ENCODE measurements at regions not wholly inside any gene's neighbourhood (a gene's known extent, or its start where the extent isn't known, plus 50 kb on each side); places are given as distances from the start of the nearest gene placed in this dataset.

GRCh38 chr2:207289295-207290018 is 123.7 kb upstream of the KLF7 start:
- no peak overlapping the region for H3K27ac ChIP-seq (ENCODE audit: low read length)
- DNase-seq = no peak
- no peak overlapping the region for H3K4me3 ChIP-seq (ENCODE audit: low read length)
- peaks cover 7% of the 10 kb centered on the region for H3K4me1 ChIP-seq (ENCODE audit: control insufficient read depth, insufficient read depth, low read length)
- H3K9me3 ChIP-seq (replicated peaks; ENCODE audit: control insufficient read depth, low read depth, low read length) = no peaks in the 10 kb centered on the region
- no peaks in the 10 kb centered on the region for H3K27me3 ChIP-seq (ENCODE audit: control insufficient read depth, insufficient read depth, low read length)
- no peaks in the 10 kb centered on the region for H3K36me3 ChIP-seq (ENCODE audit: control insufficient read depth, insufficient read depth, low read length)
- WGBS (ENCODE audit: insufficient coverage) = 42% methylated on average over 2 of the region's 2 CpGs

GRCh38 chr2:207290833-207291624 is 125.3 kb upstream of the KLF7 start:
- Histone ChIP-seq H3K36me3 (ENCODE audit: control insufficient read depth, insufficient read depth, low read length) (no peaks in the 10 kb centered on the region), H3K27me3 (ENCODE audit: control insufficient read depth, insufficient read depth, low read length) (no peaks in the 10 kb centered on the region), H3K4me3 (ENCODE audit: low read length) (no peak overlapping the region), H3K9me3 (replicated peaks; ENCODE audit: control insufficient read depth, low read depth, low read length) (no peaks in the 10 kb centered on the region), H3K4me1 (ENCODE audit: control insufficient read depth, insufficient read depth, low read length) (peaks cover 4% of the 10 kb centered on the region), H3K27ac (ENCODE audit: low read length) (no peak overlapping the region)
- 81% methylated on average over 2 of the region's 5 CpGs for WGBS (ENCODE audit: insufficient coverage)
- no peak for DNase-seq

GRCh38 chr2:207291625-207292252 is 126.0 kb upstream of the KLF7 start:
- Histone ChIP-seq H3K36me3 (ENCODE audit: control insufficient read depth, insufficient read depth, low read length) (no peaks in the 10 kb centered on the region), H3K27me3 (ENCODE audit: control insufficient read depth, insufficient read depth, low read length) (no peaks in the 10 kb centered on the region), H3K27ac (ENCODE audit: low read length) (no peak overlapping the region), H3K4me1 (ENCODE audit: control insufficient read depth, insufficient read depth, low read length) (peaks cover 4% of the 10 kb centered on the region), H3K9me3 (replicated peaks; ENCODE audit: control insufficient read depth, low read depth, low read length) (no peaks in the 10 kb centered on the region), H3K4me3 (ENCODE audit: low read length) (no peak overlapping the region)
- DNase-seq = no peak
- WGBS (ENCODE audit: insufficient coverage) = 88% methylated on average over 1 of the region's 5 CpGs

- H3K27me3 ChIP-seq (ENCODE audit: control insufficient read depth, insufficient read depth, low read length) = no peaks in the 10 kb centered on the region
- no peak overlapping the region for H3K27ac ChIP-seq (ENCODE audit: low read length)
- H3K4me1 ChIP-seq (ENCODE audit: control insufficient read depth, insufficient read depth, low read length) = no peaks in the 10 kb centered on the region
- WGBS (ENCODE audit: insufficient coverage) = 70% methylated on average over 2 of the region's 3 CpGs
- H3K9me3 ChIP-seq (replicated peaks; ENCODE audit: control insufficient read depth, low read depth, low read length) = no peaks in the 10 kb centered on the region
- no peaks in the 10 kb centered on the region for H3K36me3 ChIP-seq (ENCODE audit: control insufficient read depth, insufficient read depth, low read length)
- DNase-seq = no peak
- H3K4me3 ChIP-seq (ENCODE audit: low read length) = no peak overlapping the region
Measured at GRCh38 chr2:207296265-207296948, 130.7 kb upstream of the KLF7 start.

GRCh38 chr2:207300817-207301216 is 135.1 kb upstream of the KLF7 start:
- no CpG with 5 or more reads among the region's 1 CpG for WGBS (ENCODE audit: insufficient coverage)
- H3K27me3 ChIP-seq (ENCODE audit: control insufficient read depth, insufficient read depth, low read length) = no peaks in the 10 kb centered on the region
- H3K4me3 ChIP-seq (ENCODE audit: low read length) = no peak overlapping the region
- H3K36me3 ChIP-seq (ENCODE audit: control insufficient read depth, insufficient read depth, low read length) = no peaks in the 10 kb centered on the region
- DNase-seq = no peak
- H3K27ac ChIP-seq (ENCODE audit: low read length) = no peak overlapping the region
- H3K4me1 ChIP-seq (ENCODE audit: control insufficient read depth, insufficient read depth, low read length) = no peaks in the 10 kb centered on the region
- no peaks in the 10 kb centered on the region for H3K9me3 ChIP-seq (replicated peaks; ENCODE audit: control insufficient read depth, low read depth, low read length)

GRCh38 chr2:207304761-207305160 is 139.0 kb upstream of the KLF7 start:
- no peak overlapping the region for H3K4me3 ChIP-seq (ENCODE audit: low read length)
- DNase-seq = no peak
- H3K36me3 ChIP-seq (ENCODE audit: control insufficient read depth, insufficient read depth, low read length) = no peaks in the 10 kb centered on the region
- no peaks in the 10 kb centered on the region for H3K9me3 ChIP-seq (replicated peaks; ENCODE audit: control insufficient read depth, low read depth, low read length)
- 80% methylated on average over 2 of the region's 5 CpGs for WGBS (ENCODE audit: insufficient coverage)
- H3K27ac ChIP-seq (ENCODE audit: low read length) = no peak overlapping the region
- no peaks in the 10 kb centered on the region for H3K27me3 ChIP-seq (ENCODE audit: control insufficient read depth, insufficient read depth, low read length)
- no peaks in the 10 kb centered on the region for H3K4me1 ChIP-seq (ENCODE audit: control insufficient read depth, insufficient read depth, low read length)

GRCh38 chr2:207308519-207309224 is 142.9 kb upstream of the KLF7 start:
- no peak for DNase-seq
- Histone ChIP-seq H3K36me3 (ENCODE audit: control insufficient read depth, insufficient read depth, low read length) (no peaks in the 10 kb centered on the region), H3K27ac (ENCODE audit: low read length) (no peak overlapping the region), H3K4me3 (ENCODE audit: low read length) (no peak overlapping the region), H3K27me3 (ENCODE audit: control insufficient read depth, insufficient read depth, low read length) (no peaks in the 10 kb centered on the region), H3K4me1 (ENCODE audit: control insufficient read depth, insufficient read depth, low read length) (peaks cover 3% of the 10 kb centered on the region), H3K9me3 (replicated peaks; ENCODE audit: control insufficient read depth, low read depth, low read length) (no peaks in the 10 kb centered on the region)
- no CpG with 5 or more reads among the region's 3 CpGs for WGBS (ENCODE audit: insufficient coverage)

GRCh38 chr2:207311316-207312005 is 145.7 kb upstream of the KLF7 start:
- Histone ChIP-seq H3K27ac (ENCODE audit: low read length) (no peak overlapping the region), H3K4me1 (ENCODE audit: control insufficient read depth, insufficient read depth, low read length) (peaks cover 3% of the 10 kb centered on the region)
- DNase-seq = peak; percentile 30

GRCh38 chr2:207312006-207312356 is 146.2 kb upstream of the KLF7 start:
- Histone ChIP-seq H3K9me3 (replicated peaks; ENCODE audit: control insufficient read depth, low read depth, low read length) (no peaks in the 10 kb centered on the region), H3K4me3 (ENCODE audit: low read length) (no peak overlapping the region), H3K4me1 (ENCODE audit: control insufficient read depth, insufficient read depth, low read length) (peaks cover 3% of the 10 kb centered on the region), H3K27me3 (ENCODE audit: control insufficient read depth, insufficient read depth, low read length) (no peaks in the 10 kb centered on the region), H3K27ac (ENCODE audit: low read length) (no peak overlapping the region), H3K36me3 (ENCODE audit: control insufficient read depth, insufficient read depth, low read length) (no peaks in the 10 kb centered on the region)
- no peak for DNase-seq

More at GRCh38 chr2:207311316-207312005, 145.7 kb upstream of the KLF7 start:
- WGBS (ENCODE audit: insufficient coverage) = 92% methylated on average over 1 of the region's 4 CpGs
- Histone ChIP-seq H3K4me3 (ENCODE audit: low read length) (no peak overlapping the region), H3K9me3 (replicated peaks; ENCODE audit: control insufficient read depth, low read depth, low read length) (no peaks in the 10 kb centered on the region), H3K27me3 (ENCODE audit: control insufficient read depth, insufficient read depth, low read length) (no peaks in the 10 kb centered on the region), H3K36me3 (ENCODE audit: control insufficient read depth, insufficient read depth, low read length) (no peaks in the 10 kb centered on the region)

All from muscle of leg (tissue), 3 donors.